HL-60 (cell line): ENCODE measurements at regions not wholly inside any gene's neighbourhood (a gene's known extent, or its start where the extent isn't known, plus 50 kb on each side); places are given as distances from the start of the nearest gene placed in this dataset.

Source experiments
- DNase-seq, 2 experiments: peaks; one replicate each; pipeline ENCODE4 v3.0.0-alpha.2; 2010 to 2020; ENCODE audit warnings: low read depth in 1 of 2, low spot score in 1 of 2
- H3K27ac ChIP-seq: fragments of 250-450 bp; sonication (Bioruptor Pico); replicated peaks from 2 replicates; pipeline ENCODE4 v1.5.1; 2020; ENCODE audit warnings: mild to moderate bottlenecking, moderate library complexity
- H3K27me3 ChIP-seq: fragments of 250-450 bp; sonication (Bioruptor Pico); 2 replicates; pipeline ENCODE4 v1.5.1; 2021; ENCODE audit warnings: mild to moderate bottlenecking, moderate library complexity; ENCODE audit not compliant: insufficient read depth, poor library complexity, severe bottlenecking
- H3K4me3 ChIP-seq: replicated peaks from 2 replicates; pipeline ENCODE4 v1.5.1; 2011; ENCODE audit warnings: mild to moderate bottlenecking, control low read depth, low read length; ENCODE audit not compliant: insufficient read depth
- CTCF ChIP-seq: IDR thresholded peaks from one replicate; pipeline ENCODE4 v1.5.1; 2011; ENCODE audit warnings: low read length, control low read depth, inconsistent platforms; ENCODE audit not compliant: insufficient read depth
- GABPA ChIP-seq: IDR thresholded peaks from 2 replicates; pipeline ENCODE4 v1.6.1; 2012; ENCODE audit warnings: low read depth
- POLR2AphosphoS5 ChIP-seq: IDR thresholded peaks from 2 replicates; pipeline ENCODE4 v1.6.1; 2012; ENCODE audit warnings: low read depth
- REST ChIP-seq: IDR thresholded peaks from 2 replicates; pipeline ENCODE4 v1.6.1; 2012; ENCODE audit warnings: low read depth; ENCODE audit not compliant: insufficient replicate concordance
- SPI1 ChIP-seq: IDR thresholded peaks from 2 replicates; pipeline ENCODE4 v1.6.1; 2012; ENCODE audit warnings: low read depth, mild to moderate bottlenecking, borderline replicate concordance

- TF ChIP-seq GABPA: no peak
- TF ChIP-seq CTCF: no peak
- TF ChIP-seq REST: no peak
- TF ChIP-seq SPI1: no peak
- no peak for TF ChIP-seq POLR2AphosphoS5
- no peak overlapping the region for H3K27ac ChIP-seq
- no peak for DNase-seq
- H3K4me3 ChIP-seq: no peak overlapping the region
- no peaks in the 10 kb centered on the region for H3K27me3 ChIP-seq
These were observed 51.5 kb upstream of the VAV3 start for GRCh38 chr1:108016451-108016920.
